Nephron progenitor cell (in vitro differentiated cells): ENCODE measurements at regions not wholly inside any gene's neighbourhood (a gene's known extent, or its start where the extent isn't known, plus 50 kb on each side); places are given as distances from the start of the nearest gene placed in this dataset.
"Not testable (repeated sequence)": the region's sequence is repeated elsewhere in the genome, so short reads cannot be mapped to it uniquely, and the experiment has no call there.

Source experiments
- DNase-seq: peaks from one replicate; pipeline ENCODE4 v3.0.0; 2021
- H3K27ac Mint-ChIP-seq: 2 replicates; pipeline ENCODE4 v1.8.0; 2021; ENCODE audit warnings: mild to moderate bottlenecking, moderate library complexity, mixed read lengths
- H3K27me3 Mint-ChIP-seq: 2 replicates; pipeline ENCODE4 v1.8.0; 2021; ENCODE audit warnings: mild to moderate bottlenecking, low read depth, mixed read lengths; ENCODE audit not compliant: poor library complexity
- H3K36me3 Mint-ChIP-seq: 2 replicates; pipeline ENCODE4 v1.8.0; 2021; ENCODE audit warnings: low read depth, mixed read lengths
- H3K4me1 Mint-ChIP-seq: 2 replicates; pipeline ENCODE4 v1.8.0; 2021; ENCODE audit warnings: mixed read lengths
- H3K4me3 Mint-ChIP-seq: 2 replicates; pipeline ENCODE4 v1.8.0; 2021; ENCODE audit warnings: mild to moderate bottlenecking, moderate library complexity, mixed read lengths
- H3K9me3 Mint-ChIP-seq: 2 replicates; pipeline ENCODE4 v1.8.0; 2021; ENCODE audit warnings: mild to moderate bottlenecking, moderate library complexity, mixed read lengths
- TF ChIP-seq, protein P1 (sequence below): fragments of 200-600 bp; sonication (generic); IDR thresholded peaks from 2 replicates; pipeline ENCODE4 v1.5.0; 2021; ENCODE audit warnings: antibody characterized with exemption

DNA sequence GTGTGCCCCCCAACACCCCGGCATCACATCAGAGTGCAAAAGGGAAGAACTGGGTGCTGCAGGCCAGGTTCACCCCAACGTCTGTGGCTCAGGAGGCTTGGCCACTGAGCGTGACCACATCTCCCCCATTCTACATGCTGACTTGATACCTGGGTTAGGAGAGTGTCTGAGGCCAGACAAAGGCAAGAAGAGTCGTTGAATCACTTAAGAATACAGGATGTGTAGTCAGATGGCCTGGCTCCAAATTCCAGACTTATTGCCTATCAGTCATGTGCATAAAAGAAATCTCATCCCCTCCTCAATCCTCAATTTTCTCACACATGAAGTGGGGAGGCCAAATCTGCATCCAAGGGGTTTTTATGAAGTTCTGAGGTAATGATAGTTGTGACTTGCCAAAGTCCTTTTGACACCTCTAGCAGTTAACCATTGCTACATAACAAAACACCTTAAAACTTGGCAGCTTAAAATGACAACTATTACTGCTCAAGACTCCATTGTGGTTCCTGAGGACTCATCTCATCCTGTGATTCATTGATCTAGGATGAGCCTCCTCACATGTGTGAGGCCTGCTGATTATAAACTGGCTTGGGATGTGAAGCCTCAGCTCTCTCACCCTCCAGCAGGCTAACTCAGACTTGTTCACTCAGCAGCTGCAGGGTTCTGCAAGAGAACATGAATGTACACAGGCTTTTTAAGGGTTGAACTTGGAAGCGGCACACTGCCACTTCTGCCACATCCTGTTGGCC is 138.8 kb upstream of the TLE3 start:
- Mint-ChIP-seq H3K4me1 (peaks cover 5% of the 10 kb centered on the region), H3K27ac (no peak overlapping the region), H3K27me3 (peaks cover 28% of the 10 kb centered on the region), H3K4me3 (no peak overlapping the region), H3K9me3 (peaks cover 19% of the 10 kb centered on the region), H3K36me3 (peaks cover 10% of the 10 kb centered on the region)
- DNase-seq: no peak
- TF ChIP-seq, protein P1, sequence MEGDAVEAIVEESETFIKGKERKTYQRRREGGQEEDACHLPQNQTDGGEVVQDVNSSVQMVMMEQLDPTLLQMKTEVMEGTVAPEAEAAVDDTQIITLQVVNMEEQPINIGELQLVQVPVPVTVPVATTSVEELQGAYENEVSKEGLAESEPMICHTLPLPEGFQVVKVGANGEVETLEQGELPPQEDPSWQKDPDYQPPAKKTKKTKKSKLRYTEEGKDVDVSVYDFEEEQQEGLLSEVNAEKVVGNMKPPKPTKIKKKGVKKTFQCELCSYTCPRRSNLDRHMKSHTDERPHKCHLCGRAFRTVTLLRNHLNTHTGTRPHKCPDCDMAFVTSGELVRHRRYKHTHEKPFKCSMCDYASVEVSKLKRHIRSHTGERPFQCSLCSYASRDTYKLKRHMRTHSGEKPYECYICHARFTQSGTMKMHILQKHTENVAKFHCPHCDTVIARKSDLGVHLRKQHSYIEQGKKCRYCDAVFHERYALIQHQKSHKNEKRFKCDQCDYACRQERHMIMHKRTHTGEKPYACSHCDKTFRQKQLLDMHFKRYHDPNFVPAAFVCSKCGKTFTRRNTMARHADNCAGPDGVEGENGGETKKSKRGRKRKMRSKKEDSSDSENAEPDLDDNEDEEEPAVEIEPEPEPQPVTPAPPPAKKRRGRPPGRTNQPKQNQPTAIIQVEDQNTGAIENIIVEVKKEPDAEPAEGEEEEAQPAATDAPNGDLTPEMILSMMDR: no peak

DNA sequence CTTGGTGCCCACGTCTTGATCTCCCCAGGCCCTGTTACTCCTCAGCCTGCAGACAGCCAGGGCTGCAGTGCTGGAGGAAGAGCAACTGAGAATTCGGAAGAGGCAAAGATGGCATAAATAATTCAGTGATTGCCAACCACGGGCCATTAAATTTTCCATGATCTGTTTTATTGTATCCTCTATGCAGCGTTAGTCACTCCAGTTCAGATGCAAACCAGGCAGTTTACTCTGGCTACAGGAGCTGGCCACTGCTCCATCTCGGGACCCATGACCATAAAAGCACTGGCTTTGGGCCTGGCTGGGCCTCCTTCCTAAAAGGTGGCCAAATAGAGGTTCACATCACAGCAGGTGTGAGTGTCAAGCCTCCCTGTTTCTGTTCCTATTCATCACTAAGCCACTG is 137.6 kb upstream of the TLE3 start:
- peaks cover 12% of the 10 kb centered on the region for H3K36me3 Mint-ChIP-seq
- H3K4me3 Mint-ChIP-seq: no peak overlapping the region
- TF ChIP-seq, protein P1: no peak
- DNase-seq: no peak
- H3K27ac Mint-ChIP-seq: no peak overlapping the region
- peaks cover 5% of the 10 kb centered on the region for H3K4me1 Mint-ChIP-seq
- H3K9me3 Mint-ChIP-seq: peaks cover 27% of the 10 kb centered on the region
- peaks cover 21% of the 10 kb centered on the region for H3K27me3 Mint-ChIP-seq

DNA sequence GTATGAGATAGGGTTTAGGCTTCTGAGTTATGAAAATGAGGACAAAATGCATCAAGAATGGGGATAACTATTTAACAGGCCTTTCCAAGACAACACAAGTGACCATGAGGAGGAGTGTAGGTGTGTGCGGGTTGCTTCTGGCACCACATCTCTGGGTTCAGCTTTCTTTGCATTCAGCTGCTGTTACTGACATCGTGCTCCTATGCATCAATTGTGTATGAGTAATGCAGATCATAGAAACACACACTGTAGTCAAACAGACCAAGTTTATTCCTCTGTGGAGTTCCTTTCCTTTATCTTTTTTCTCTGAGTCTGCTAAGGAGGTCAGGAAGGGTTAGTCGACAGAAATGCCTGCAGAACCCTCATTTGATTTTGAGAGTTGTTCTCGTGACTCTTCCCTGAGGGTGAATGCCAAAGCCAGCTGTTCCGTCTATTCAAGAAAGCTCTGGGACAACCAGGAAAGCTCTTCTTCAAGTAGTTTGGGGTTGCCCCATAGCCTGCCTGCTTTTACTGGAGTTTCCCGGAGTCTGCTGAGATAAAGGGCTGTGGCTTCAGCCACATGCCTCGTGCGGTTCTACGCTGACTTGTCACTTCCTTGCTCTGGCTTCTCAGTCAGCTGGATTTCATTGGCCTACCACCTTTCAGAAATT is 136.7 kb upstream of the TLE3 start:
- H3K36me3 Mint-ChIP-seq: peaks cover 17% of the 10 kb centered on the region
- H3K9me3 Mint-ChIP-seq: peaks cover 37% of the 10 kb centered on the region
- H3K27ac Mint-ChIP-seq: no peak overlapping the region
- peaks cover 19% of the 10 kb centered on the region for H3K27me3 Mint-ChIP-seq
- peaks cover 5% of the 10 kb centered on the region for H3K4me1 Mint-ChIP-seq
- H3K4me3 Mint-ChIP-seq: no peak overlapping the region
- no peak for DNase-seq
- TF ChIP-seq, protein P1: no peak

DNA sequence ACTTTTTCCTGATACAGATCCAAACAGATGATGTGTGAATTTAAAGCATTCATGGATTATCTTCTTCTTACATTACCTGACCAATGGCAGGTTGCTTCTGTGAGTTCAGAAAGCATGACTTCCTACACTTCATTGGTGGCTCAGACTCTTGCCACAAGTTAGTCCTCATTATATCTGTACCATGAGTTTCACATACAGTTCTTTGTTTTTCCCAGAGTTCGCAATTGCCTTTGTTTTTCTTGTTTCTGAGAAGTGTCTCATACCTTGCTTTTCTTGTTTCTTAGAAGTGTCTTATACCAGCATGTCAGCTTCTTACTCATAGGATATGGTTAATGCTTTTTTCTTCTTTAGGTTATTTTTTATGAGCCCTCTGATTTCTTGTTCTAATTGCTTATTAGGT is 133.8 kb upstream of the TLE3 start:
- no peak overlapping the region for H3K27ac Mint-ChIP-seq
- peaks cover 39% of the 10 kb centered on the region for H3K9me3 Mint-ChIP-seq
- DNase-seq: no peak
- TF ChIP-seq, protein P1: no peak
- H3K36me3 Mint-ChIP-seq: peaks cover 17% of the 10 kb centered on the region
- H3K4me3 Mint-ChIP-seq: no peak overlapping the region
- H3K4me1 Mint-ChIP-seq: peaks cover 18% of the 10 kb centered on the region
- peaks cover 11% of the 10 kb centered on the region for H3K27me3 Mint-ChIP-seq

DNA sequence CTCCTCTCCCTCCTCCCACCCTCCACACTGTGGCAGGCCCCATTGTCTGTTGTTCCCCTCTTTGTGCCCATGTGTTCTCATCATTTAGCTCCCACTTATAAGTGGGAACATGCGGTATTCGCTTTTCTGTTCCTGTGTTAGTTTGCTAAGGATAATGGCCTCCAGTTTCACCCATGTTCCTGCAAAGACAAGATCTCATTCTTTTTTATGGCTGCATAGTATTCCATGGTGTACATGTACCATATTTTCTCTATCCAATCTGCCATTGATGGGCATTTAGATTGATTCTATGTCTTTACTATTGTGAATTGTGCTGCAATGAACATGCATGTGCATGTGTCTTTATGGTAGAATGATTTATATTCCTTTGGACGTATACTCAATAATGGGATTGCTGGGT is 130.2 kb upstream of the TLE3 start:
- H3K27me3 Mint-ChIP-seq: peaks cover 31% of the 10 kb centered on the region
- not testable (repeated sequence) for H3K4me3 Mint-ChIP-seq

DNA sequence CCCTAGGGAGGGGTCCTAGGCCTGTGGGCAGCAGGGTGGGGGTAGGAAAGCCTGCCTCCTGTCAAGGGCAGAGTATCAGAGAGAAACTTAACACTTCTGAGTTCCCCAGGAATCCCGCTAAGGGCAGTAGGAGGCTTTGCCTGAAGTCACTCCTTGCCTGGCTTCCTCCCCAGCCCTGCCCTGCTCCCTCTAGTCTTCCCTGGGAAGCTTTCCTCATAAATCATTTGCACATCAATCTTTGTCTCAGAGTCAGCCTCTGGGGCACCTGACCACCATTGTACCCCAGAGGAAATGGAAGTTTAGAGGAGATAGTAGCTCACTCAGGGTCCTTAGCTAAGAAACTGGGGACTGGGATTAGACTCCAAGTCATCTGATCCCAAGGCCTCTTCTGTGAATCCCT is 129.4 kb upstream of the TLE3 start:
- Mint-ChIP-seq H3K4me1 (peaks cover 38% of the 10 kb centered on the region), H3K4me3 (no peak overlapping the region), H3K27ac (peak overlapping the region; percentile 60), H3K36me3 (peaks cover 12% of the 10 kb centered on the region), H3K27me3 (peaks cover 28% of the 10 kb centered on the region), H3K9me3 (peaks cover 26% of the 10 kb centered on the region)
- TF ChIP-seq, protein P1: no peak
- DNase-seq: peak; percentile 31

More for the DNA sequence above, 130.2 kb upstream of the TLE3 start:
- H3K27ac Mint-ChIP-seq, DNase-seq: not testable (repeated sequence)
- Mint-ChIP-seq H3K4me1 (peaks cover 33% of the 10 kb centered on the region), H3K9me3 (peaks cover 34% of the 10 kb centered on the region), H3K36me3 (peaks cover 17% of the 10 kb centered on the region)
